ENCODE measurements at regions not wholly inside any gene's neighbourhood (a gene's known extent, or its start where the extent isn't known, plus 50 kb on each side); places are given as distances from the start of the nearest gene placed in this dataset.

DNA sequence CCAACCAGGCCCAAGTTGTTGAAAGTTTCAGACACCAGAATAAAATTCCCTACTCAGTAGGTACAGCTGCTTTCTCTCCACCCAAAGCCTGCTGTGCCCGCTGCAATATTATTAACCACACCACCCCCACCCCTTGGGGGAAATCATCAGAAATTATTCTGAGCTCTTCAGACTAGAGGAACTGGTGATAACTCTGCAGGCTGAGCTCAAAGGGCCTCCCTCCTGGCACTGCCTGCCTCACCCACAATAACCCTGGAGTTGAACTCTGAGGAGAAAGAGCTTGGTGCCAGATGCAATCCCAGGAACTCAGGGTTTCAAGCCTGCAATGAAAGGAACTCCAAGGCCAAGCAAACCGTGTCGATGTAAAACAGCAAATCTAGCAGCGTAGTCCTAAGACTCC, 381.7 kb upstream of the ZNF507 start:
- no peak for DNase-seq (ENCODE audit: low spot score)
- Histone ChIP-seq H3K4me3 (ENCODE audit: low read depth, low read length, poor library complexity, severe bottlenecking) (no peak overlapping the region), H3K4me1 (ENCODE audit: insufficient read depth, low read length, poor library complexity, severe bottlenecking) (no peaks in the 10 kb centered on the region), H3K9me2 (ENCODE audit: insufficient read depth, low read length) (no peaks in the 10 kb centered on the region), H3K9me3 (ENCODE audit: low read length) (no peaks in the 10 kb centered on the region), H3K79me2 (ENCODE audit: insufficient read depth, low read depth, low read length) (no peaks in the 10 kb centered on the region), H3K4me2 (ENCODE audit: low read length) (no peak overlapping the region), H3K36me3 (ENCODE audit: insufficient read depth, low read length) (no peaks in the 10 kb centered on the region), H4K20me1 (ENCODE audit: insufficient read depth, low read length) (no peaks in the 10 kb centered on the region), H2AFZ (ENCODE audit: low read length) (no peak overlapping the region), H3K27ac (ENCODE audit: low read depth, low read length, poor library complexity, severe bottlenecking) (no peak overlapping the region)
- BruUV-seq (replicated peaks): no TSS peak
- no peak for TF ChIP-seq EZH2phosphoT487 (IDR thresholded peaks at IDR 0.05; ENCODE audit: borderline replicate concordance, low read depth, low read length)
- TF ChIP-seq, protein P1, sequence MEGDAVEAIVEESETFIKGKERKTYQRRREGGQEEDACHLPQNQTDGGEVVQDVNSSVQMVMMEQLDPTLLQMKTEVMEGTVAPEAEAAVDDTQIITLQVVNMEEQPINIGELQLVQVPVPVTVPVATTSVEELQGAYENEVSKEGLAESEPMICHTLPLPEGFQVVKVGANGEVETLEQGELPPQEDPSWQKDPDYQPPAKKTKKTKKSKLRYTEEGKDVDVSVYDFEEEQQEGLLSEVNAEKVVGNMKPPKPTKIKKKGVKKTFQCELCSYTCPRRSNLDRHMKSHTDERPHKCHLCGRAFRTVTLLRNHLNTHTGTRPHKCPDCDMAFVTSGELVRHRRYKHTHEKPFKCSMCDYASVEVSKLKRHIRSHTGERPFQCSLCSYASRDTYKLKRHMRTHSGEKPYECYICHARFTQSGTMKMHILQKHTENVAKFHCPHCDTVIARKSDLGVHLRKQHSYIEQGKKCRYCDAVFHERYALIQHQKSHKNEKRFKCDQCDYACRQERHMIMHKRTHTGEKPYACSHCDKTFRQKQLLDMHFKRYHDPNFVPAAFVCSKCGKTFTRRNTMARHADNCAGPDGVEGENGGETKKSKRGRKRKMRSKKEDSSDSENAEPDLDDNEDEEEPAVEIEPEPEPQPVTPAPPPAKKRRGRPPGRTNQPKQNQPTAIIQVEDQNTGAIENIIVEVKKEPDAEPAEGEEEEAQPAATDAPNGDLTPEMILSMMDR (conservative IDR thresholded peaks at IDR 0.05; ENCODE audit: low read length): no peak
- intact Hi-C loops (cut with micrococcal nuclease; ENCODE audit: unreplicated experiment): no loop called here
- POLR2A ChIA-PET: interaction anchor here (0.7 kb wide), 1 partner anchor 19 kb away, joined by 3 read pairs; no protein-coding TSS in a partner anchor
- CTCF ChIA-PET (ENCODE audit: unreplicated experiment): no interaction called here

DNA sequence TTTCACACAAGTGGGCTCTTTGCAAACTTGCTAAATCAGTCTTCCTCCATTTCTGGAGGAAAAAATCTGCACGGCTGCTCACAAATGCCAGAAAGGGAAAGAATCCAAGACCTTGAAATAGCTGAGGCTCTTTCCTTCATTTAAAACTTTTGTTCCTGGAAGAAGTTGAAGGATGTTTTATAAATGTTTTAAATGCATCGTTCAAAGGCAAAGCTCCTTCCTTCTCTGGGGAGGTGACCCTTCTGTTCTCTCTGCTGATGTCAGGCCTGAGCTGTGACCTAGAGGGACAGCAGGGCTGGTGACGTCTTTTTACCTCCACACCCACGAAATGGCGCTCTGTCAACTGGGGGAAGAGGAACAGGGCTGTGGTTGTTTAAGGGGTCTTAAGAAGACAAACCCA, 376.4 kb upstream of the ZNF507 start:
- H3K27ac ChIP-seq (ENCODE audit: low read depth, low read length, poor library complexity, severe bottlenecking): no peak overlapping the region
- CTCF ChIA-PET (ENCODE audit: unreplicated experiment): no interaction called here
- H3K9me2 ChIP-seq (ENCODE audit: insufficient read depth, low read length): no peaks in the 10 kb centered on the region
- H3K9me3 ChIP-seq (ENCODE audit: low read length): no peaks in the 10 kb centered on the region
- no peak for DNase-seq (ENCODE audit: low spot score)
- no TSS peak for BruUV-seq (replicated peaks)
- H3K36me3 ChIP-seq (ENCODE audit: insufficient read depth, low read length): no peaks in the 10 kb centered on the region
- H3K79me2 ChIP-seq (ENCODE audit: insufficient read depth, low read depth, low read length): no peaks in the 10 kb centered on the region
- no peaks in the 10 kb centered on the region for H4K20me1 ChIP-seq (ENCODE audit: insufficient read depth, low read length)
- H3K4me1 ChIP-seq (ENCODE audit: insufficient read depth, low read length, poor library complexity, severe bottlenecking): no peaks in the 10 kb centered on the region
- H3K4me3 ChIP-seq (ENCODE audit: low read depth, low read length, poor library complexity, severe bottlenecking): no peak overlapping the region
- TF ChIP-seq EZH2phosphoT487 (IDR thresholded peaks at IDR 0.05; ENCODE audit: borderline replicate concordance, low read depth, low read length): no peak
- TF ChIP-seq, protein P1 (conservative IDR thresholded peaks at IDR 0.05; ENCODE audit: low read length): no peak
- H2AFZ ChIP-seq (ENCODE audit: low read length): no peak overlapping the region
- H3K4me2 ChIP-seq (ENCODE audit: low read length): no peak overlapping the region
- intact Hi-C loops (cut with micrococcal nuclease; ENCODE audit: unreplicated experiment): no loop called here
- POLR2A ChIA-PET: no interaction called here

DNA sequence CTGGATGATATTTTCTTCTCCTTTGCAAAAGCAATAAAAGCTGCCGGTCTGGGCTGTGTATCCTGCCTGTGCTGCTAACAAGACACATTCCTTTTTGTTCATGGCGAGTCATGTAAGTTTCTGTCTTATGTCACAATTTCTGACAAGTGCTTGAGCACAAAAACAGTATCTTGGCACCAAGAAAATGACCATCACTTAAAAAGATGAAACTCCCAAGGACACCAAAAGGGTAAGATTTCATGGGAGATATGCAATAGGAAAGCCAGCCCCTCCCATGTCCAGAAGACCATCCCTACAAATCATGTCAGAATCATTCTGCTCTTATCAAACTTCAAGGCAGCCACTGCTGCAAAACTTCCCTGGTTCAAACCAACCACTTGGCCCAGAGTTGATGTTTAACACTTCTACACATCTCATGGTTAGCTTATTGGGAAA, 375.4 kb upstream of the ZNF507 start:
- no TSS peak for BruUV-seq (replicated peaks)
- Histone ChIP-seq H3K4me2 (ENCODE audit: low read length) (no peak overlapping the region), H3K9me3 (ENCODE audit: low read length) (no peaks in the 10 kb centered on the region), H3K9me2 (ENCODE audit: insufficient read depth, low read length) (no peaks in the 10 kb centered on the region), H2AFZ (ENCODE audit: low read length) (no peak overlapping the region), H4K20me1 (ENCODE audit: insufficient read depth, low read length) (no peaks in the 10 kb centered on the region), H3K4me3 (ENCODE audit: low read depth, low read length, poor library complexity, severe bottlenecking) (no peak overlapping the region), H3K27ac (ENCODE audit: low read depth, low read length, poor library complexity, severe bottlenecking) (no peak overlapping the region), H3K4me1 (ENCODE audit: insufficient read depth, low read length, poor library complexity, severe bottlenecking) (no peaks in the 10 kb centered on the region), H3K36me3 (ENCODE audit: insufficient read depth, low read length) (no peaks in the 10 kb centered on the region), H3K79me2 (ENCODE audit: insufficient read depth, low read depth, low read length) (no peaks in the 10 kb centered on the region)
- TF ChIP-seq EZH2phosphoT487 (IDR thresholded peaks at IDR 0.05; ENCODE audit: borderline replicate concordance, low read depth, low read length): no peak
- TF ChIP-seq, protein P1 (conservative IDR thresholded peaks at IDR 0.05; ENCODE audit: low read length): no peak
- no peak for DNase-seq (ENCODE audit: low spot score)
- ChIA-PET CTCF (ENCODE audit: unreplicated experiment) (no interaction called here), POLR2A (no interaction called here)
- intact Hi-C loops (cut with micrococcal nuclease; ENCODE audit: unreplicated experiment): no loop called here
